SK-N-SH (cell line): ENCODE measurements at regions not wholly inside any gene's neighbourhood (a gene's known extent, or its start where the extent isn't known, plus 50 kb on each side); places are given as distances from the start of the nearest gene placed in this dataset.

ENCODE experiments used
- CTCF ChIA-PET: fragments of 300-600, 350-600 bp; formaldehyde crosslinking; extraction: SDS; loops from one replicate; lab custom pipeline; 2021; lab: Yijun Ruan, JAX
- POLR2A ChIA-PET: fragments of 350-600 bp; sonication (Branson Sonifier 250); formaldehyde crosslinking; extraction: SDS; loops from one replicate; lab custom pipeline; 2020; ENCODE audit warnings: antibody characterized with exemption, inconsistent platforms; lab: Yijun Ruan, JAX
- DNase-seq: peaks from one replicate; pipeline ENCODE4 v3.0.0; 2012
- H2AFZ ChIP-seq: fragments of 200-600 bp; sonication (generic); 2 replicates; pipeline ENCODE4 v1.8.1; 2016; ENCODE audit warnings: antibody characterized with exemption, mild to moderate bottlenecking, low read depth
- H3F3A ChIP-seq: fragments of 200-600 bp; sonication (generic); replicated peaks from 2 replicates; pipeline ENCODE3; 2016; ENCODE audit warnings: antibody characterized with exemption, mild to moderate bottlenecking; ENCODE audit not compliant: insufficient read depth
- H3K27ac ChIP-seq, 2 experiments: fragments of 200-500 bp in 1 of 2; fragments of 200-600 bp in 1 of 2; sonication (Bioruptor generic) in 1 of 2; sonication (generic), shearing (Covaris generic) in 1 of 2; 2 replicates each; pipeline versions ENCODE4 v1.5.1 to v1.6.1; 2014 to 2016; ENCODE audit warnings: low read depth in 2 of 2, inconsistent platforms in 1 of 2, low read length in 1 of 2, mild to moderate bottlenecking in 1 of 2, mixed read lengths in 1 of 2
- H3K27me3 ChIP-seq: fragments of 200-600 bp; sonication (generic), shearing (Covaris generic); 2 replicates; pipeline ENCODE4 v1.6.1; 2016; ENCODE audit warnings: mixed run types; ENCODE audit not compliant: insufficient read depth
- H3K36me3 ChIP-seq, 2 experiments: fragments of 200-500 bp in 1 of 2; fragments of 200-600 bp in 1 of 2; sonication (Bioruptor generic) in 1 of 2; sonication (generic) in 1 of 2; replicated peaks in 1 of 2; 2 replicates each; pipeline versions ENCODE3 to v1.5.1; 2014 to 2016; ENCODE audit warnings: low read length in 1 of 2, mild to moderate bottlenecking in 1 of 2; ENCODE audit not compliant: insufficient read depth in 2 of 2, control insufficient read depth in 1 of 2
- H3K4me1 ChIP-seq, 2 experiments: fragments of 200-500 bp in 1 of 2; fragments of 200-600 bp in 1 of 2; sonication (Bioruptor generic) in 1 of 2; sonication (generic), shearing (Covaris generic) in 1 of 2; 2 replicates each; pipeline versions ENCODE4 v1.5.1 to v1.6.1; 2014 to 2016; ENCODE audit warnings: low read depth in 1 of 2, low read length in 1 of 2, mixed run types in 1 of 2; ENCODE audit not compliant: insufficient read depth in 2 of 2, control insufficient read depth in 1 of 2
- H3K4me2 ChIP-seq: fragments of 200-600 bp; sonication (generic), shearing (Covaris generic); 2 replicates; pipeline ENCODE4 v1.6.1; 2017; ENCODE audit warnings: mixed run types
- H3K4me3 ChIP-seq, 2 experiments: fragments of 200-500 bp in 1 of 2; fragments of 200-600 bp in 1 of 2; sonication (Bioruptor generic) in 1 of 2; sonication (generic), shearing (Covaris generic) in 1 of 2; 2 replicates each; pipeline versions ENCODE4 v1.5.1 to v1.8.1; 2014 to 2016; ENCODE audit warnings: low read depth in 2 of 2, inconsistent platforms in 1 of 2, low read length in 1 of 2, mild to moderate bottlenecking in 1 of 2, mixed read lengths in 1 of 2, moderate library complexity in 1 of 2
- H3K79me2 ChIP-seq: fragments of 200-600 bp; sonication (generic); 2 replicates; pipeline ENCODE4 v1.8.1; 2017; ENCODE audit warnings: mild to moderate bottlenecking; ENCODE audit not compliant: insufficient read depth
- H3K9ac ChIP-seq: fragments of 200-600 bp; sonication (generic); 2 replicates; pipeline ENCODE4 v1.6.1; 2017; ENCODE audit warnings: mixed run types
- H3K9me2 ChIP-seq: fragments of 200-600 bp; sonication (generic); 2 replicates; pipeline ENCODE4 v1.6.1; 2017; ENCODE audit warnings: mixed run types
- H3K9me3 ChIP-seq: fragments of 200-600 bp; sonication (generic); 2 replicates; pipeline ENCODE4 v1.6.1; 2017; ENCODE audit warnings: mixed run types, mild to moderate bottlenecking, moderate library complexity
- H4K20me1 ChIP-seq: fragments of 200-600 bp; sonication (generic); 2 replicates; pipeline ENCODE4 v1.6.1; 2017; ENCODE audit warnings: mild to moderate bottlenecking, mixed run types; ENCODE audit not compliant: insufficient read depth
- CTCF ChIP-seq: fragments of 200-600 bp; sonication (generic); IDR thresholded peaks from 2 replicates; pipeline ENCODE4 v1.6.1; 2017; ENCODE audit warnings: antibody characterized with exemption, mild to moderate bottlenecking, moderate library complexity
- EP300 ChIP-seq, 2 experiments: IDR thresholded peaks; 2 replicates each; pipeline versions ENCODE4 v1.4.0 to v1.6.1; 2012; ENCODE audit warnings: borderline replicate concordance in 1 of 2, low read depth in 1 of 2, low read length in 1 of 2
- JUND ChIP-seq: IDR thresholded peaks from 2 replicates; pipeline ENCODE4 v1.4.0; 2012
- MXI1 ChIP-seq: IDR thresholded peaks from 2 replicates; pipeline ENCODE4 v1.6.1; 2012; ENCODE audit warnings: mild to moderate bottlenecking, low read depth, low read length, improper control_type of control experiment
- NFIC ChIP-seq: IDR thresholded peaks from 2 replicates; pipeline ENCODE4 v1.4.0; 2012; ENCODE audit warnings: borderline replicate concordance
- PBX3 ChIP-seq: IDR thresholded peaks from 2 replicates; pipeline ENCODE4; 2012
- POLR2AphosphoS5 ChIP-seq: IDR thresholded peaks from 2 replicates; pipeline ENCODE4 v1.6.1; 2012; ENCODE audit warnings: low read depth, low read length
- SIN3A ChIP-seq: IDR thresholded peaks from 2 replicates; pipeline ENCODE4 v1.6.1; 2012; ENCODE audit warnings: low read depth, mild to moderate bottlenecking, low read length, moderate library complexity, borderline replicate concordance
- TAF1 ChIP-seq: IDR thresholded peaks from 2 replicates; pipeline ENCODE4 v1.6.1; 2012; ENCODE audit warnings: low read depth, mild to moderate bottlenecking, low read length, moderate library complexity, borderline replicate concordance
- TCF12 ChIP-seq: IDR thresholded peaks from 2 replicates; pipeline ENCODE4 v1.4.0; 2012
- USF1 ChIP-seq: IDR thresholded peaks from 2 replicates; pipeline ENCODE4 v1.4.0; 2012; ENCODE audit warnings: low read depth, borderline replicate concordance
- YY1 ChIP-seq: IDR thresholded peaks from 2 replicates; pipeline ENCODE4 v1.4.0; 2012; ENCODE audit warnings: low read depth, mild to moderate bottlenecking
- ZBTB33 ChIP-seq: IDR thresholded peaks from 2 replicates; pipeline ENCODE4 v1.4.0; 2012; ENCODE audit warnings: low read depth, borderline replicate concordance
- WGBS: methylation state at CpG from one replicate; pipeline ENCODE4 v1.1.6; 2017; ENCODE audit warnings: low lambda C conversion rate; 5-methylcytosine and 5-hydroxymethylcytosine counted together

GRCh38 chr16:47947723-47948122 is 208.1 kb downstream of the ABCC12 start:
- POLR2A ChIA-PET: no interaction called here
- no peak for DNase-seq
- Histone ChIP-seq H3K4me1 (peaks cover 0 to 17% of the 10 kb centered on the region in 2 experiments; a peak in 1 of 4 replicates), H3K9me3 (no peaks in the 10 kb centered on the region), H3K36me3 (no peaks in the 10 kb centered on the region), H3K9me2 (no peaks in the 10 kb centered on the region), H3K9ac (no peak overlapping the region), H2AFZ (no peak overlapping the region), H4K20me1 (no peaks in the 10 kb centered on the region), H3K4me3 (no peak overlapping the region), H3K27ac (no peak overlapping the region), H3K4me2 (no peak overlapping the region), H3K79me2 (no peaks in the 10 kb centered on the region), H3F3A (no peaks in the 10 kb centered on the region), H3K27me3 (no peaks in the 10 kb centered on the region; the same call in 1 of the 2 replicates)
- no peak for TF ChIP-seq ZBTB33
- TF ChIP-seq TCF12: no peak
- no peak for TF ChIP-seq CTCF
- TF ChIP-seq NFIC: no peak
- no peak for TF ChIP-seq EP300 (IDR thresholded peaks at IDR 0.05; ENCODE audit: borderline replicate concordance in 1 of 2, low read depth in 1 of 2, low read length in 1 of 2)
- TF ChIP-seq USF1: no peak
- TF ChIP-seq JUND: no peak
- no peak for TF ChIP-seq PBX3
- no peak for TF ChIP-seq SIN3A
- TF ChIP-seq POLR2AphosphoS5: no peak
- TF ChIP-seq YY1: no peak
- no peak for TF ChIP-seq TAF1
- no peak for TF ChIP-seq MXI1
- CTCF ChIA-PET: no interaction called here
- WGBS: 62% methylated on average over 3 of the region's 3 CpGs
